OCI-LY3 (cell line): ENCODE measurements at regions not wholly inside any gene's neighbourhood (a gene's known extent, or its start where the extent isn't known, plus 50 kb on each side); places are given as distances from the start of the nearest gene placed in this dataset.

Source experiments
- EZH2phosphoT487 ChIP-seq: fragments of 200-600 bp; shearing (Covaris generic); IDR thresholded peaks from 2 replicates; pipeline ENCODE4 v1.6.1; 2018; ENCODE audit warnings: antibody characterized with exemption, mixed run types, low read depth
- TF ChIP-seq, protein P1 (sequence below): fragments of 200-600, 300-600 bp; sonication (generic); IDR thresholded peaks from 2 replicates; pipeline ENCODE4 v1.5.1; 2014; ENCODE audit warnings: antibody characterized with exemption, low read length, low read depth

DNA sequence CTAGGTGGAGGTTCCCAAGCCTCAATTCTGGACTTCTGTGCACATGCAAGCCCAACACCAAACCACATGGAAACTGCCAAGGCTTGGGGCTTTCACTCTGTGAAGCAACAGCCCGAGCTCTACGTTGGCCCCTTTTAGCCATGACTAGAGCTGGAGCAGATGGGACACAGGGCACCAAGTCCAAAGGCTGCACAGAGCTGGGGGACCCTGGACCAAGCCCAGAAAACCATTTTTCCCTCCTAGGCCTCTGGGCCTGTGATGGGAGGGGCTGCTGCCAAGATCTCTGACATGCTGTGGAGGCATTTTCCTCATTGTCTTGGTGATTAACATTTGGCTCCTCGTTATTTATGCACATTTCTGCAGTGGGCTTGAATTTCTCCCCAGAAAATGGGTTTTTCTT, 258.7 kb upstream of the ACTRT1 start:
- TF ChIP-seq, protein P1, sequence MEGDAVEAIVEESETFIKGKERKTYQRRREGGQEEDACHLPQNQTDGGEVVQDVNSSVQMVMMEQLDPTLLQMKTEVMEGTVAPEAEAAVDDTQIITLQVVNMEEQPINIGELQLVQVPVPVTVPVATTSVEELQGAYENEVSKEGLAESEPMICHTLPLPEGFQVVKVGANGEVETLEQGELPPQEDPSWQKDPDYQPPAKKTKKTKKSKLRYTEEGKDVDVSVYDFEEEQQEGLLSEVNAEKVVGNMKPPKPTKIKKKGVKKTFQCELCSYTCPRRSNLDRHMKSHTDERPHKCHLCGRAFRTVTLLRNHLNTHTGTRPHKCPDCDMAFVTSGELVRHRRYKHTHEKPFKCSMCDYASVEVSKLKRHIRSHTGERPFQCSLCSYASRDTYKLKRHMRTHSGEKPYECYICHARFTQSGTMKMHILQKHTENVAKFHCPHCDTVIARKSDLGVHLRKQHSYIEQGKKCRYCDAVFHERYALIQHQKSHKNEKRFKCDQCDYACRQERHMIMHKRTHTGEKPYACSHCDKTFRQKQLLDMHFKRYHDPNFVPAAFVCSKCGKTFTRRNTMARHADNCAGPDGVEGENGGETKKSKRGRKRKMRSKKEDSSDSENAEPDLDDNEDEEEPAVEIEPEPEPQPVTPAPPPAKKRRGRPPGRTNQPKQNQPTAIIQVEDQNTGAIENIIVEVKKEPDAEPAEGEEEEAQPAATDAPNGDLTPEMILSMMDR: no peak
- TF ChIP-seq EZH2phosphoT487: no peak
